NCI-H2196 treated with DMSO at 0.1 percent for 48 hours (cell line): ENCODE measurements at regions not wholly inside any gene's neighbourhood (a gene's known extent, or its start where the extent isn't known, plus 50 kb on each side); places are given as distances from the start of the nearest gene placed in this dataset.

Experiments used
- DNase-seq: peaks from one replicate; lab custom pipeline; 2025; ENCODE audit not compliant: unreplicated experiment; lab: John Stamatoyannopoulos, UW

DNA sequence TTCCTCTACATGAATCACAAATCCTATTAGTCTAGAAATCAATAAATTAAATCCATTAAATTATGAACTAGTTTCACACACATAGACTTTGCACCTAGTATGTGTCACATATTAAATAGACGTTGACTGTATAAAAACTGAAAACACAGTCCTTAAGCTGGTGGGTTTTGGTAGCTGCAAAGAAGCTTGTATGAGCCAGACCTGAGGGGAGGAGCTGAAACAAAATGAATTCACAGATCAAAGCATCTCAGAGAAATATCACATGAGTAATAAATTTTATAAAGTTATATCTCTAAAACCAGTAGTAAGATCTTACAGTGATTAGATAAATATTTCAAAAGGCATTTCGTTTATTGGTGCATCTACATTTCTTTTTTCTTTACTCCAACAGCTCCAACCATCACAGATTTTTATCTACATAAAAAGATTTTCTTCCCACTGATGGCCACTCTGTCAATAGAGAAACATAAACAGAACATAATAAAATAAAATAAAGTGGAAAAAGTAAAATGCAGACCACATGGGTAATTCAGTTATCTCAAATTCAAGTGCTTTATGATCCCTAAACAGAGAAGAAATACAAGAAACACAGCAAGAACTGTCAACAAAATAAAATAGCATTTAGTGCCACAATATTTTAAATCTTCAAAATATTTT, 420.0 kb upstream of the CYRIA start:
- DNase-seq = no peak

DNA sequence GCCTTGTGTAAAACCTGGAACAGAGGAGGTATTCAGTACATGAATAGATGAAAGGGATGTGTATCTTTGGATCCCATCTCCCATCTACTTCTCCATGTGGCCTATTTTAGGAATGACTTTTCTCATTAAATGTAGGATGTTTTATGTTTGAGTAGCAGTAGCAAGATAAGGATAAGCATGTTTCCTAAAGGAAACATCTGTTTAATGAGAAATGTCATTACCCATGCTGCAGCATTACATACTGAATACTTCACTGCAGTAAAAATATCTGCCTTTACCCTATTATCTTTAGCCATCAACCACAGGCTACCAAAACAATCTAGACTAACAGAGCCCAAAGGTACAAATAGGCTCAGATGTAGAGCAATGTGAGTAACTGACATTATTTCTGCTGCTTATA, 419.2 kb upstream of the CYRIA start:
- no peak for DNase-seq

DNA sequence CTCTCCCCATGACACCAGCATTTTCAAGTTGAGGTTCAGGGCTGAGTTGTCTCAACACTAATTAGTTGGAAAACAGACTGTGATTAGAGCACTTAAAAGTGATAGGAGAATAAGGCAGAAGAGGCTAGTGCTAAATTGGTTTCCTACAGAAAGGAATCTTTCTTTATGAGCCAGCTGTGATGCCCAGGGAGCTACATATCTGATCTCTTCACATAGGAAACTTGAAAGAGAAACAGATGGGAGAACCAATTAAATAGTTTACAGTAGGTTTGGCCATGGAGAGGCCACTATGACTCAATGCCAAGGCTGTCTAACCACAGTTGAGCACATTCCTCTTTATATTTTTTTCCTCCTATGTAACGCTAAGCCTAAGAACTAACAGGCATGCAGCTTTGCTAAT, 418.3 kb upstream of the CYRIA start:
- DNase-seq = no peak

DNA sequence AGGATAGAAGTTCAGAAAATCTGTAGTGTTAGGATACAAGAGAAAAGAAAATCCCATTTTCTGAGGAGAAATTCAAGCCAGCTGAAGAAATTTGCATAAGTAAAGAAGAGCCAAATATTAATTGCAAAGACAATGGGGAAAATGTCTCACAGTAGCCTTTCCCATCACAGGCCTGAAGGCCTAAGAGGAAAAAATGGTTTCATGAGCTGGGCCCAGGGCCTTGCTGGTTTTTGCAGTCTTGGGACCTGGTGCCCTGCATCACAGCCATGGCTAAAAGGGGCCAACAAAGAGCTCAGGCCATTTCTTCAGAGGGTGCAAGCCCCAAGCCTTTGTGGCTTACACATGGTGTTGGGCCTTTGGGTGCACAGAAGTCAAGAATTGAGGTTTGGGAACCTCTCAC, 413.6 kb upstream of the CYRIA start:
- DNase-seq = no peak

DNA sequence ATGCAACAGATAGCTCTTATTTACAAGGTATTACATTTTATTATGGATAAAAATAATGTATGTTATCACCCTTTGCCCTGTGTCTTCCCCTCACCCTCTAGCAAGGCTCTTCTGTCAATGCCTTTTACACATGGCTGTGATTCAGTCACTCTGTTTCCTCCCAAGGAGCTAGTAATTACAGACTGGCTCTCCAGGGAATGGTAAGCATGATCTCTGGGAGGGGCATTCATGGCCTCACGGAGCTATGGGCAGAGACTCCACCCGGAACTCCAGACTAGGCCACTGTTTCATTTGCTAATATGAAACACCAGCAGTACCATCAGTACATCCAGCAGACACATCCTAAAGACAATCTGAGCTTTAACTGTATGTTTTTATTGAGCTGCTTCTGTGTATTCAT, 410.9 kb upstream of the CYRIA start:
- DNase-seq = no peak

DNA sequence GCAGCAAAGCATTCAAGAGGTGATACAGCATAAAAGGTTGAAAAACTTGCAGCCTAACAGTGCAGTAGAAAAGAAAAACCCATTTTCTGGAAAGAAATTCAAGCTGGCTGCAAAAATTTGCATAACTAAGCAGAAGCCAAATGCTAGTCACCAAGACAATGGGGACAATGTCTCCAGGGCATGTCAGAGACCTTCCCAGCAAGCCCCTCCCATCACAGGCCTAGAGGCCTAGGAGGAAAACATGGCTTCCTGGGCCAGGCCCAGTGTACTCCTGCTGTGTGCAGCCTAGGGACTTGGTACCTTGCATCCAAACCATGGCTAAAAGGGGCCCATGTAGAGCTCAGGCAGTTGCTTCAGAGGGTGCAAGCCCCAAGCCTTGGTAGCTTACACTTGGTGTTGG, 405.1 kb upstream of the CYRIA start:
- no peak for DNase-seq

DNA sequence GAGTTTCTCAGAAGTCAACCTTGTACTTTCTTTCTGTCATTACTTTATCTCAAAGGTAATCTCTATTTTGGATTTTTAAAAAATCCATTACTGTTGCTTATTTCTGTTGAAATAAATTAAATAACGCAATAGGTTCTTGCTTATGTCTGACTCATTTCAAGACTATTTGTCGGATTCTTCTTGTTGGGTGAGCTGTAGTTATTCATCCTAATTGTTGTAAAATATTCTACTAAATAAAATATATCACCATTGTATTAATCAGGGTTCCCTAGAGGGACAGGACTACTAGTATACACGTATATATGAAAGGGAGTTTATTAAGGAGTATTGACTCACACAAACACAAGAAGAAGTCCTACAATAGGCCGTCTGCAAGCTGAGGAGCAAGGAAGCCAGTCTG, 403.9 kb upstream of the CYRIA start:
- DNase-seq = no peak

DNA sequence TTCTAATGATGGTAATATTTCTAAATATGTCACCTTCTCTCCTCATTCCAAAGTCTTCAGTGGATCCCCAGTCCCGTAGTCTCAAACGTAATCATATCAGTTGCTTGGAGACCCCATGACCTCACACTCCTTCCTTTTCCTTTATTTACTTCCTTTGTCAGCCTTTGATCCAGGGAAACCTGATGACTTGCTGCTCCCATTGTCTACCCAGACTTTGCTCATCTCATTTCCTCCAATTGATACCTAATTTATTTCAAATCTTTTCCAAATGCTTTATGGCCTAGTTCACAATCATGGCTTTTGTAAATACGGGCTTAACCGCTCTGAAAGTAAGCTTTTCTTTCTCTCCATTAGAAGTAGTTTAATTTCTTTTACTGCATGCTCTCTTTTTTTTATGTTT, 402.4 kb upstream of the CYRIA start:
- no peak for DNase-seq

DNA sequence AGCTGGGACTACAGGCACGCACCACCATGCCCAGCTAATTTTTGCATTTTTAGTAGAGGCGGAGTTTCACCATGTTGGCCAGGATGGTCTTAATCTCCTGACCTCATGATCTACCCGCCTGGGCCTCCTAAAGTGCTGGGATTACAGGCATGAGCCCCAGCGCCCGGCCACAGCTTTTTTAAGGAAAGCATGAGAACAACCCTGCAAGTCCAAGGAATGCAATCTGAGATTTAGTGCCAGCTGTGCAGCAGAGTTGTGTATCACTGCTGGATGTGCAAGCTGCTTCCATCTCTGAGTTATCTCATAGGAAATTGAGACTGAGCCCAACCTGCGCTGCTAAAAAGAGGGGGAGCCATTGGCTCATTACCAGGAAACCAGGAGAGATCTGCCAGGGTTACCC, 399.9 kb upstream of the CYRIA start:
- DNase-seq = no peak

DNA sequence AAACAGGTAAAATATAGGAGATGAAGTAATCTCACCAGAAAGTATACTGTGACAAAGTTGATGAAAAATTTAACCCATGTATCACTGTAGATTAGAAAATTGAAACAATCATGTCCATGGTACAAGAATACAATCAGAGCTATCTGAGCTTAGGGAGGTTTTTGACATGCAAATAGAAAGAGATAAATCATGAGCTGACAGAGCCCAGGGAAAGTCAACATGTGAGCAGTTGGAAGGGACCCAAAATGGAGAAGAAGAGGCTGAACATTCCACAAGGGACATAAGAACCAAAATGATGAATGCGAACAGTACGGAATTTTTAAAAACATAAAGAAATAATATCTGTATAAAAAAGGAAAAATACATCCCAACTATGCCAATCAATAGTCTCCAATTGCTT, 395.4 kb upstream of the CYRIA start:
- no peak for DNase-seq

DNA sequence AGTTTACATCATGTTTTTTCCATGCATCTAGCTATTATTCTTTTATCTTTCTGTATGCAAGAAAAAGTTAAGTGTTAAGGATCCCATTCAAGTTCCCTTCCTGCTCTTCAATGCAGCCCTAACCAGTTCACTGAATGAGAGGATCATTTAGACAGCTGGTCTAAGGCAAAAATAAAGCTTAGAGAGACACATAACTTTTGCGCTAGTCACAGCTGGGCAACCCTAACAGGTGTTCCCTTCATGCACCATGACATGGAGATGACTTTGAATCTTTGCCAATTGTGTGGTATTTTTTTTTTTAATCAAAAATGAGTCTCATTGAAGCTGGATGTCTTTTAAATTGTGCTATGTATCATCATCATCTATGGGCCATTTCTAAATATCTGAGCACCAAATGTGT, 393.8 kb upstream of the CYRIA start:
- DNase-seq = no peak

DNA sequence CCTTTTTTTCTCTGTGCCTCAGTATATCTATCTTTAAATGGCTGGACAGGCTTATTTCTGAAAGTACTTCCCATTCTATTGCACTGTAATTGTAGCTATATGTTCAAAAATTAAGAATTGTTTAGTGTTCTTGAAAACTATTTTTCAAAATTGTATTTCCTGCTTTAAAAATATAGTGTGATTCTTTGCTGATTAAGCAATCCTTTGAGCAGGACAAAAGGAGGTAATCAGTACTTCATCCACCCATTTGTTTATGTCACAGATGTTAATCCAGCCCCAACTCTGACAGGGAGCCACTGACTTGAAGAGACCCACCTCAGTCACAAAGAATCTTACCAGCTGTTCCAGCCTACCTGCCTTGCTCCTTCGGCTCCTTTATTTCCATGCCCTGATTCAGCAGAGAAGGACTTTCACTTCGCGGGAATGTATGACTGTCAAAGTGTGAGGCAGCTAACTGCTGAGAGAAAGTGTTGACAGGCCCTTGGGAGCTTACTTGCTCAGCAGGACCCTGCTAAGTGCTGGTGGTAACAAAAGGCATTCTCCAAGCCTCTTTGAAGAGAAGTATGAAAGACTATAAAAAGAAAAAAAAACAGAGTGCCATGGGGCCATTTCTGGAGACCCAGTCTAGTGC, 393.3 kb upstream of the CYRIA start:
- DNase-seq = no peak

DNA sequence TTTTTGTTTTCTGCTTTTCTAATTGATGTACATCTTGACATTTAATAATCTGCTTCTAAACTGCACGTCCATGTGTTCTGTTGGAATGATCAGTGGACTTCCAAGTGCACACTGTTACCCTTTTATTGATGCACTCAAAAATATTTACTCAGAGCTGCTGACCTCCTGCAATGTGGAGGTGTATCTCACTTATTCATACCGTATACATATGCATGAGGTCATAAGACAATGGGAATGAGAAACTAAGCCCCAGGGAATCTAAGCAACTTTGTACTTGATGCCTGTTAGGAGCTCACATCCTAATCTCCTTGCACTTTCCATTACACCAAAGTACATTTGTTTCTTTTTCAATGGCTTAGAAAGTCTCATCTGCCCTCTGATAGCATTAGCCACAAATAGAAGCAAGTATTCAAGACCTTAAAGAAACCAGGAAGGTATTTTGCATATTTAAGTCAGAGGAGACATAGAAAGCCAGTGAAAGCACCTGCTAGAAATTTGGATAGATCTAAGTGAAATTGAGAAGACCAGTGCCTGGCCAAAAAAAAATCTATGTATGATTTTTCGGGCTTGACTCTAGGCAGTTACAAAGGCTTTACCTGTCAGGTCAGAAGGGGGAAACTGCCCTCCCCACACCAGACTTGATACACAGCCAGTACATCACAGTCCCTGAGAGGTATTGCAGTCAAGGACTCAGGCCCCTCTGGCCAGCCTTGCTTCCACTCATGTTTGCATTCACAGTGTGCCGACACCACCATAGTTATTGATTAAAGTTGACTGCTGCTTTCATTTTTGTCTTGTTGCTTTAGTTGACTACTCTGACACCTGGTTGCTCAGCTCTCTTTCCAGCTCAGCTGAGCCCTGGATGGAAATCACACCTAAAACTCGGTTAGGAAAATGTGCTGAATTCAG, 391.7 kb upstream of the CYRIA start:
- no peak for DNase-seq

DNA sequence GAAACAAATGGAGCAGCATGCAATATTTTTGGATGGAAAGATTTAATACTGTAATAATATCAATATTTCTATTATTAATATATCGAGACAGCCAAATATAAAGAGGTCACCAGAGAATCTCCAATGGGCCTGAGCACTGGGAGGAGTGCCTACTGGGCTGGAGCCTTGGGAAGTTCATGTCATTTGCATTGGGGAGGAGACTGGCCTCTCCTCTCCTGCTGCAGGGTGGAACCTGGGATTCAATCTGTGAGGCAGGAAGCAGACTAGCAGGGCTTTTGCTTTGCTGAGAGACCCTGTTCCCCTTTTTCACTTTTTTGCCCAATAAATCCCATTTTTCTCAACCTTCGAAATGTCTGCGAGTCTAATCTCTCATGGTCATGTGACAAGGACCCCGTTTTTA, 390.6 kb upstream of the CYRIA start:
- DNase-seq = no peak

DNA sequence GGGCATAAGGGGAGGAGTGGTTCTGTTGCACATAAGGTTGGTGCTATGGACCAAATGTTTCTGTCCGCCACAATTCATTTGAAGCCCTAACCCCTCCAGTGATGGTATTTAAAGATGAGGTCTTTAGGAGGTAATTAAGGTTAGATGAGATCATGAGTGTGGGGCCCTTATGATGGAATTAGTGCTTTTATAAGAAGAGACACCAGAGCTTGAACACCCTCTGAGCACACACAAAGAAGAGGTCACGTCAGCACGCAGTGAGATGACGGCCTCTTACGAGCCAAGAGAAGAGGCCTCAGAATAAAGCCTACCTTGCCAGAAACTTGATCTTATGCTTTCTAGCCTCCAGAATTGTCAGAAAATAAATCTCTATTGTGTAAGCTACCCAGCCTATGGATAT, 386.4 kb upstream of the CYRIA start:
- DNase-seq = no peak

DNA sequence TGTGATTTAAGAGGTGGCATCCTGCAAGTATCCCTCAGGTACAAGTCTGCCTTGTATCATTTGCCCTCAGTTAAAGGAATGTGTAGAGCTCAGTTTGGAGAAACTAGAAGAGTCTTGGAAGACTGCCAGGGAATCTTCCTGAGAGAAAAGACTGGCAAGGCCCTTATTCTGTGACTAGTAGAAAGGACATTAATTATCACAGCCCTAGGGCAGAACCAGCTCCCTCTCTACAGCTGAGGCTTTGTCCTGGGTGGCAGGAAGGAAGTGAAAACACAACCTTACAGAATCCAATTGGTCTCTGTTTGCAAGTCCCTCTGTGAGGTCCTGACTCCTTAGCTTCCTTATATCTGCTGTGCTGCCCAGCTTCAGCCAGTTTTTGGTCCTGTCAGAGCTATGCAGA, 385.9 kb upstream of the CYRIA start:
- DNase-seq = no peak

DNA sequence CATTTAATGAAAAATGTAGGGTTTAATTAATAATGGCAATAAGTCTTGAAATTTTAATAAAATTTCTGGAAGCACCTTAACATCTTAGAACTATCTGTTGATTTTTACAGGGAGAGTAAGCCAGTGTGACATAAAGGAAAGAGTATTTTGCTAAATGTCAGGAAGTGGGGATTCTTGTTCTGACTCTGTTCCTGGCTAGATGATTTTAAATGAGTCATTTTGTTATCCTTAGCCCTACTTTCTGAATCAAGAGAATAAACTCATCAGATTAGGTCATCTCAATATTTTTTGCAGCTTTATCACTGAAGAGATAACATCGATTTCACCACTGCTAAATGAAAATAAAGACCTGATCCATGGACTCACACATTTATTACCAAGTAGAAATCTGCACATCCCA, 377.5 kb upstream of the CYRIA start:
- DNase-seq = no peak

DNA sequence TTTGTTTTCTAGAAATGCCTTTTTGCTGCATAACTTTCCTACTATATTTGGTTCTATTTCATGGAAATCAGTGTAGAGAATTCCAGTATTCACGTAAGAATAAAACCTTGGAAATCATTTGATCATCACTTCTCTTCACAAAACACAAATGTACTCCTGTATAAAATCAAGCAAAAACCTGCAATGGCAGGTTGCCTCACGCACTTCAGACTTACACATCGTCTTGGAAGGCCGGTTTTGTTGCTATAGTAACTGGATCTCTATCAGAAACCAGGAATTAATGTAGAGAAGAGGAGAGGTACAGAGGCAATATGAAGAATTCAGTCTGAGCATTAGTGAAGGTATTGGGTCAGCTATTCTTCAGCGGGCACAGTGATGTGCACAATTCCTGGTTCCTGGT, 370.7 kb upstream of the CYRIA start:
- no peak for DNase-seq

DNA sequence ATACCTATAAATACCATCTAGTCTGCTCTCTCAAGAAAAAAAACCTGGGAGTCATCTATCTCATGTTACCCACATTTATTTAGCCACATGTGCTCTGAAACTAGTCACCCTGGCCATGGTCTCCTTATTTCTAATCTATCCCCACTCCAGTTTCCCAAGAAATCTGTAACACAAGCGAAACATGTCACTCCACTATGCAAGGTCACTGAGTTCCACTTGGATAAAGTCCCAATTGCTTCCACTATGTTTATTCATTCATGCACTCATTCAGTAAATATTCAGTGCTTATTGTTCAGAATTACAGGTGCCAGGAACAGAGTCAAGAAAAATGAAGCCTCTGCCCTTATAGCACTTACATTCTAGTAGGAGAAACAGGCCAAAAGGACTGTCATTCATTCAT, 369.4 kb upstream of the CYRIA start:
- DNase-seq = no peak

DNA sequence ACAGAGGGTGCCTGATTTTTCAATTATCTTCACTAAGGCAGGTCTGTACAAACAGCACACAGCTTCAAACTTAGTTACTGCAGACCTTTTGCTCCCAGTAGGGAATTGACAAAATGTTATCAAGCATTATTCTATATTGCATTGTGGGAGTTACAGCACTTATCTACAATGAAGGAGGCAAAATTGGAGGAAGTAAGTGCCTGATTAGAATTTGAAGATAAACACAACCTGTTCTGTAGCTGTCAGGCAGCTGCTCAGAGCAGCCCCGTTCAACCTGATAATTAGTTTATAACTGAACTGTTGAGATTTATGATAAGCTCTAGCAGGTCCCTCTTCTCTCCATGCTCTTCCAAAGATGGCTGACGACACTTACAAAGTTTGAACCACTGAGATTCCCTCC, 364.4 kb upstream of the CYRIA start:
- no peak for DNase-seq

DNA sequence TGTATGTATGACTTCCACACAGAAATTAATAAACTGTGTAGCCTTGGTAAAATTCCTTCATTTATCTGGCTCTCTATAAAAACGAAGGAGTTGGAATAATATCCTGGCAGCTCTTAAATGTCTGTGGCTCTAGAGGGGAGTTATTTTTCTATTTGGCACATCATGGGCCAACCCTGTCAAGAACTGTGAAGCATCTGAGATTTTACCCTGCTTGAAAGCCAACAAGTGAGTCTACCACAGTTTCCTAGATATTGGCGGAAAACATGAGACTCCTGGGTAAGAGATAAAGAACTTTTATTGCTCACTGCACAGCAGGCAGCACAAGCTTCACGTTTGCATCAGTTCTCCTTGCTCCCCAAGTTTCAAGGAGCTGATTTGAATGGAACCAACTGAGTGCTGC, 346.7 kb upstream of the CYRIA start:
- DNase-seq = no peak

DNA sequence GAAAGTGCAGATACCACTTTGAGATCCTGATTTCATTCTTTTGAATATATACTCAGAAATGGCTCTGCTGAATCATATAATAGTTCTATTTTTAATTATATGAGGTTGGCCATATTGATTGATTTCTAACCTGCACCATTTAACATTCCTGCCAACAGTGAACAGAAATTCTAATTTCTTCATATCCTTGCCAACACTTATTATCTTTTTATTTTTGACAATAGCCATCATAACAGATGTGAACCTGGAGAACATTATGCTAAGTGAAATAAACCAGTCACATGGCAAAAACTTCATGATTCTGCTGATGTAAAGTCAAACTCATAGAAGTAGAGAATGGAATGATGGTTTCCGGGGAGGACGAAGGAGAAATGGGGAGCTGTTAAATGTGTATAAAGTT, 344.5 kb upstream of the CYRIA start:
- DNase-seq = no peak

DNA sequence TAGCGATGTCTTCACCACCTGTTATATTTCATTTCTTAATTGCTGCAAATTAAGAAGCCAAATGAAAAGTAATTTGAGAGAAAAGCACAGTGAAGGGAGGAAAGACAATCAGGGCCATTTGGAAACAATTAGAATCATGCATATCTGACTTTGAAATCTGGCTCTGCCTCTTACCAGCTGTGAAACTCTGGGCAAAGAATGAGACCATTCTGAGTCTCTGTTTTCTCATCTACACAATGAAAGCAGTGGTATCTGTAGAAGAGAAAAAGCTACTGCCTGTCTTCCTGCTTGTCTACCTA, 334.5 kb upstream of the CYRIA start:
- no peak for DNase-seq
